Effector memory CD4-positive, alpha-beta T cell (primary cell): ENCODE measurements at regions not wholly inside any gene's neighbourhood (a gene's known extent, or its start where the extent isn't known, plus 50 kb on each side); places are given as distances from the start of the nearest gene placed in this dataset.

Experiments used
- DNase-seq, 3 donors: peaks; one replicate each; pipeline ENCODE4 v3.0.0-alpha.2; 2020
- H3K27ac ChIP-seq: 2 replicates; pipeline ENCODE4 v1.7.0; 2013; ENCODE audit warnings: mild to moderate bottlenecking, low read length, moderate library complexity; ENCODE audit not compliant: insufficient read depth, poor library complexity, severe bottlenecking
- H3K27me3 ChIP-seq: replicated peaks from 2 replicates; pipeline ENCODE4 v1.7.0; 2013; ENCODE audit warnings: mild to moderate bottlenecking, low read length; ENCODE audit not compliant: insufficient read depth, control insufficient read depth, poor library complexity, severe bottlenecking
- H3K36me3 ChIP-seq: 2 replicates; pipeline ENCODE4 v1.7.0; 2013; ENCODE audit warnings: mild to moderate bottlenecking, low read length, moderate library complexity; ENCODE audit not compliant: control insufficient read depth, insufficient read depth
- H3K4me1 ChIP-seq: 2 replicates; pipeline ENCODE4 v1.7.0; 2013; ENCODE audit warnings: low read length, mild to moderate bottlenecking; ENCODE audit not compliant: control insufficient read depth, insufficient read depth, poor library complexity, severe bottlenecking
- H3K4me3 ChIP-seq: 2 replicates; pipeline ENCODE4 v1.7.0; 2013; ENCODE audit warnings: low read length, low read depth, mild to moderate bottlenecking; ENCODE audit not compliant: insufficient read depth, poor library complexity, severe bottlenecking
- H3K9me3 ChIP-seq: 2 replicates; pipeline ENCODE4 v1.7.0; 2013; ENCODE audit warnings: mild to moderate bottlenecking, low read length, moderate library complexity; ENCODE audit not compliant: control insufficient read depth

DNA sequence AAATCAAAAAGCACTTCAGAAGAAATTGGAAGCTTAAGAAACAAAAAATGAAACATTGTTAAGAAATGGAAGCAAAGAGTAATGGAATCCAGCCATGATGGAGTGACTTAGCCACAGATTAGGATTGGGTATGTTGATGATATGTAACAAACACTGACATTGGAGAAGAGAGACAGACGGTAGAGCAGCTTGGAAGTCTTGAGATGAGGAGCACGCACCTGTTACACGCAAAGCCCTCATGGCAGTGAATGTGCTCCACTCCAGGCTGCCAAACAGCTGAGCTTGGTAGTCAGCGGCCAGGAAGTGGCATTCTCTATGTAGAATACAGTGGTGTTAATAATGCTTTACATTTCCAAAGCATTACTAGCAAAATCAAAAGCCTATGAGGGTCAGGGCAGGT, 56.9 kb upstream of the GPRIN3 start:
- no peaks in the 10 kb centered on the region for H3K4me1 ChIP-seq
- H3K27me3 ChIP-seq: no peaks in the 10 kb centered on the region
- no peak overlapping the region for H3K27ac ChIP-seq
- no peak for DNase-seq
- no peak overlapping the region for H3K4me3 ChIP-seq
- H3K36me3 ChIP-seq: no peaks in the 10 kb centered on the region
- H3K9me3 ChIP-seq: no peaks in the 10 kb centered on the region

- no peaks in the 10 kb centered on the region for H3K36me3 ChIP-seq
- no peaks in the 10 kb centered on the region for H3K4me1 ChIP-seq
- no peak for DNase-seq
- H3K9me3 ChIP-seq: no peaks in the 10 kb centered on the region
- H3K27me3 ChIP-seq: no peaks in the 10 kb centered on the region
- no peak overlapping the region for H3K27ac ChIP-seq
- no peak overlapping the region for H3K4me3 ChIP-seq
Observed at GRCh38 chr4:89363786-89364185, 56.2 kb upstream of the GPRIN3 start.

DNA sequence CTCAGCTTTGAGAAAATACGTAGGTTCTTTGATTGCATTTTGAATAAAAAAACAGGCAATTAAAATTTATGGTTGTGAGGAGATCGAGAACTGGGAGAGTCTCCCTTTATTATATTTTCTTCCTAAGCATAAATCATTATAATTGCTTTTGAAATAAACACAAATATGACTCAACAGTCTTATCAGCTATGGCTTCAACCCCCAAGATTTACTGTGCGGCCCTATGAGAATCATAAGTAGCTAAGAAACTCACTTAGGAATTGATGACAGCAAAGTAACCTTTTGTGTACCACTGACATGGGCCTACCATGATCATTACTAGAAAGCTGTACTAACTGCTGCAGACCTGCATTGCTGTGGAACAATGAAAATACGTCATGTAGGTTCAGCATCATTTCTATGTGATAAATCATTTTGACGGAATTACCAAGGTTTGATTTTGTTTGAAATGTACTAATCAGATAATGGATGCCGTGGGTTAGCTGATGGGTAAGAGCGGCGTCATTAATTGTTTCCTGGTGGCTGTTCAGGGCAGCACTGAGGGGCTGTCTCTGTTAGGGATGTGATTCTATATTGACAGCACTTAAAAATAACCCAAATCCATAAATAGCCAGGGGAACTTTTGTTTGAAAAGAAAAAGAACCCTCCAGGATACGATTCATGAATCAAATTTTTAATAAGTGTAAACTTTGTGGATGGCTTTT, 51.5 kb upstream of the GPRIN3 start:
- no peak for DNase-seq

GRCh38 chr4:89357787-89358186, 50.2 kb upstream of the GPRIN3 start:
- DNase-seq: no peak
- Histone ChIP-seq H3K9me3 (no peaks in the 10 kb centered on the region), H3K4me3 (no peak overlapping the region), H3K27me3 (no peaks in the 10 kb centered on the region), H3K36me3 (no peaks in the 10 kb centered on the region), H3K27ac (no peak overlapping the region), H3K4me1 (no peaks in the 10 kb centered on the region)

More for the DNA sequence above, 51.5 kb upstream of the GPRIN3 start:
- Histone ChIP-seq H3K27me3 (no peaks in the 10 kb centered on the region), H3K4me3 (no peak overlapping the region), H3K4me1 (no peaks in the 10 kb centered on the region), H3K27ac (no peak overlapping the region), H3K36me3 (no peaks in the 10 kb centered on the region), H3K9me3 (no peaks in the 10 kb centered on the region)
